Stimulated activated CD4-positive, alpha-beta T cell treated with anti-CD3 and anti-CD28 coated beads, Interleukin-12 subunit alpha, Interleukin-12 subunit beta, amount 100 ng/mL, for 4 hours (primary cell): ENCODE measurements at regions not wholly inside any gene's neighbourhood (a gene's known extent, or its start where the extent isn't known, plus 50 kb on each side); places are given as distances from the start of the nearest gene placed in this dataset.

Experiments
- DNase-seq: peaks from one replicate; pipeline ENCODE4 v3.0.0-alpha.2; 2020

- no peak for DNase-seq
Observed at GRCh38 chr1:58864654-58865053, 80.8 kb upstream of the JUN start.

- no peak for DNase-seq
Observed at GRCh38 chr1:58866578-58866977, 82.7 kb upstream of the JUN start.

- DNase-seq: no peak
Observed at GRCh38 chr1:58869638-58870297, 85.9 kb upstream of the JUN start.

GRCh38 chr1:58870298-58870676, 86.4 kb upstream of the JUN start:
- DNase-seq: no peak

- DNase-seq: no peak
Observed at GRCh38 chr1:58874342-58874741, 90.5 kb upstream of the JUN start.

- no peak for DNase-seq
Observed at GRCh38 chr1:58874757-58875755, 91.2 kb upstream of the JUN start.

GRCh38 chr1:58879464-58879863, 95.6 kb upstream of the JUN start:
- DNase-seq: no peak

- DNase-seq: no peak
Observed at GRCh38 chr1:58880592-58880991, 96.7 kb upstream of the JUN start.

- no peak for DNase-seq
Observed at GRCh38 chr1:58881471-58881994, 97.7 kb upstream of the JUN start.

GRCh38 chr1:58882322-58882948, 98.6 kb upstream of the JUN start:
- DNase-seq: no peak

GRCh38 chr1:58883037-58883887, 99.4 kb upstream of the JUN start:
- no peak for DNase-seq

- no peak for DNase-seq
Observed at GRCh38 chr1:58883888-58884482, 100.1 kb upstream of the JUN start.

GRCh38 chr1:58884706-58885661, 101.1 kb upstream of the JUN start:
- no peak for DNase-seq

- DNase-seq: no peak
Observed at GRCh38 chr1:58885998-58886397, 102.2 kb upstream of the JUN start.

- DNase-seq: no peak
Observed at GRCh38 chr1:58886611-58887010, 102.8 kb upstream of the JUN start.

GRCh38 chr1:58887059-58887458, 103.2 kb upstream of the JUN start:
- DNase-seq: no peak

- DNase-seq: no peak
Observed at GRCh38 chr1:58888833-58889232, 105.0 kb upstream of the JUN start.

- no peak for DNase-seq
Observed at GRCh38 chr1:58890113-58890512, 106.3 kb upstream of the JUN start.

- no peak for DNase-seq
Observed at GRCh38 chr1:58890609-58891008, 106.8 kb upstream of the JUN start.

GRCh38 chr1:58891347-58891746, 107.5 kb upstream of the JUN start:
- no peak for DNase-seq
